Liver (tissue), 8 donors: ENCODE measurements at regions not wholly inside any gene's neighbourhood (a gene's known extent, or its start where the extent isn't known, plus 50 kb on each side); places are given as distances from the start of the nearest gene placed in this dataset.

ENCODE experiments used
- DNase-seq: peaks from one replicate; pipeline ENCODE4 v3.0.0-alpha.2; 2017; ENCODE audit warnings: low spot score
- H3K27ac ChIP-seq, 2 donors: one replicate each; pipeline ENCODE4 v1.7.0; 2013; ENCODE audit warnings: inconsistent platforms in 2 of 2, low read length in 2 of 2, control low read depth in 1 of 2, low read depth in 1 of 2, mild to moderate bottlenecking in 1 of 2
- H3K27me3 ChIP-seq, 4 donors: one replicate each; pipeline versions ENCODE4 v1.6.1 to v1.7.0; 2013; ENCODE audit warnings: low read length in 3 of 4, inconsistent platforms in 1 of 4, mild to moderate bottlenecking in 1 of 4, moderate library complexity in 1 of 4; ENCODE audit not compliant: control insufficient read depth in 4 of 4, insufficient read depth in 4 of 4
- H3K36me3 ChIP-seq, 4 donors: one replicate each; pipeline versions ENCODE4 v1.6.1 to v1.7.0; 2013; ENCODE audit warnings: low read length in 3 of 4, mild to moderate bottlenecking in 3 of 4, low read depth in 1 of 4, moderate library complexity in 1 of 4; ENCODE audit not compliant: control insufficient read depth in 4 of 4, insufficient read depth in 3 of 4
- H3K4me1 ChIP-seq, 4 donors: one replicate each; pipeline versions ENCODE4 v1.6.1 to v1.7.0; 2013; ENCODE audit warnings: low read length in 3 of 4, mild to moderate bottlenecking in 3 of 4, moderate library complexity in 1 of 4; ENCODE audit not compliant: control insufficient read depth in 4 of 4, insufficient read depth in 4 of 4
- H3K4me3 ChIP-seq, 3 donors: one replicate each; pipeline versions ENCODE4 v1.6.1 to v1.7.0; 2013; ENCODE audit warnings: low read length in 3 of 3, control low read depth in 1 of 3, low read depth in 1 of 3, mild to moderate bottlenecking in 1 of 3
- H3K9ac ChIP-seq, 2 donors: one replicate each; pipeline ENCODE4 v1.7.0; 2013; ENCODE audit warnings: low read length in 2 of 2, mild to moderate bottlenecking in 2 of 2, moderate library complexity in 2 of 2, control low read depth in 1 of 2, low read depth in 1 of 2
- H3K9me3 ChIP-seq, 4 donors: one replicate each; pipeline versions ENCODE4 v1.6.1 to v1.7.0; 2013; ENCODE audit warnings: low read length in 3 of 4; ENCODE audit not compliant: control insufficient read depth in 4 of 4
- EGR1 ChIP-seq, 2 donors: IDR thresholded peaks; 2 replicates each; pipeline ENCODE4 v1.6.1; 2016 to 2018; ENCODE audit warnings: antibody characterized with exemption in 2 of 2, low read depth in 2 of 2
- FOXA1 ChIP-seq: IDR thresholded peaks from 2 replicates; pipeline ENCODE4 v1.6.1; 2016; ENCODE audit warnings: antibody characterized with exemption
- FOXA2 ChIP-seq: IDR thresholded peaks from 2 replicates; pipeline ENCODE4 v1.6.1; 2016; ENCODE audit warnings: antibody characterized with exemption
- GABPA ChIP-seq, 2 donors: IDR thresholded peaks in 1 of 2; conservative IDR thresholded peaks in 1 of 2; 2 replicates each; pipeline ENCODE4 v1.6.1; 2016; ENCODE audit warnings: antibody characterized with exemption in 2 of 2, mild to moderate bottlenecking in 1 of 2, moderate library complexity in 1 of 2
- HNF4A ChIP-seq, 2 donors: conservative IDR thresholded peaks; 2 replicates each; pipeline ENCODE4 v1.6.1; 2016; ENCODE audit warnings: antibody characterized with exemption in 2 of 2, mild to moderate bottlenecking in 2 of 2
- HNF4G ChIP-seq: IDR thresholded peaks from 2 replicates; pipeline ENCODE4 v1.6.1; 2016; ENCODE audit warnings: antibody characterized with exemption
- JUND ChIP-seq, 2 donors: IDR thresholded peaks; 2 replicates each; pipeline ENCODE4 v1.6.1; 2016; ENCODE audit warnings: antibody characterized with exemption in 2 of 2
- MAX ChIP-seq: IDR thresholded peaks from 2 replicates; pipeline ENCODE4 v1.6.1; 2016; ENCODE audit warnings: antibody characterized with exemption
- NR2F2 ChIP-seq: IDR thresholded peaks from 2 replicates; pipeline ENCODE4 v1.6.1; 2016; ENCODE audit warnings: antibody characterized with exemption
- RAD21 ChIP-seq, 2 donors: IDR thresholded peaks; 2 replicates each; pipeline ENCODE4 v1.6.1; 2016; ENCODE audit warnings: antibody characterized with exemption in 2 of 2, mild to moderate bottlenecking in 2 of 2
- REST ChIP-seq: IDR thresholded peaks from 2 replicates; pipeline ENCODE4 v1.6.1; 2016; ENCODE audit warnings: antibody characterized with exemption, mild to moderate bottlenecking
- RXRA ChIP-seq, 2 donors: IDR thresholded peaks; 2 replicates each; pipeline ENCODE4 v1.6.1; 2017 to 2018; ENCODE audit warnings: antibody characterized with exemption in 2 of 2, mild to moderate bottlenecking in 1 of 2
- SP1 ChIP-seq: IDR thresholded peaks from 2 replicates; pipeline ENCODE4 v1.6.1; 2018; ENCODE audit warnings: antibody characterized with exemption, mild to moderate bottlenecking
- TAF1 ChIP-seq: conservative IDR thresholded peaks from 2 replicates; pipeline ENCODE4 v1.6.1; 2016; ENCODE audit warnings: antibody characterized with exemption, mild to moderate bottlenecking
- YY1 ChIP-seq: IDR thresholded peaks from 2 replicates; pipeline ENCODE4 v1.6.1; 2016; ENCODE audit warnings: antibody characterized with exemption, mild to moderate bottlenecking
- ZBTB33 ChIP-seq: IDR thresholded peaks from 2 replicates; pipeline ENCODE4 v1.6.1; 2016; ENCODE audit warnings: antibody characterized with exemption
- WGBS: extraction: QIAGEN DNeasy Blood & Tissue Kit; methylation state at CpG from one replicate; pipeline ENCODE4 v1.1.7; 2013; 5-methylcytosine and 5-hydroxymethylcytosine counted together
- TF ChIP-seq, protein P1 (sequence below): fragments of 150-350 bp; IDR thresholded peaks from 2 replicates; pipeline ENCODE4 v1.5.1; 2017; ENCODE audit warnings: improper control_type of control experiment, low read depth, low read length; ENCODE audit not compliant: missing input control
- TF ChIP-seq, protein P2 (sequence below): IDR thresholded peaks from 2 replicates; pipeline ENCODE4 v1.6.1; 2016; ENCODE audit warnings: antibody characterized with exemption
- donor health status: healthy.
- donor health status: healthy.
- donor health status: healthy.
- donor health status: healthy.
- donor health status: healthy.

- Histone ChIP-seq H3K4me3 (no peak overlapping the region), H3K36me3 (no peaks in the 10 kb centered on the region), H3K4me1 (no peaks in the 10 kb centered on the region), H3K9me3 (no peaks in the 10 kb centered on the region), H3K9ac (no peak overlapping the region), H3K27me3 (no peaks in the 10 kb centered on the region), H3K27ac (no peak overlapping the region)
- DNase-seq, result no peak
- 98% methylated on average over 3 of the region's 3 CpGs for WGBS
- no peak for TF ChIP-seq GABPA (IDR thresholded peaks at IDR 0.05 in 1 of 2, conservative IDR thresholded peaks at IDR 0.05 in 1 of 2)
- TF ChIP-seq MAX, result no peak
- TF ChIP-seq, protein P1, sequence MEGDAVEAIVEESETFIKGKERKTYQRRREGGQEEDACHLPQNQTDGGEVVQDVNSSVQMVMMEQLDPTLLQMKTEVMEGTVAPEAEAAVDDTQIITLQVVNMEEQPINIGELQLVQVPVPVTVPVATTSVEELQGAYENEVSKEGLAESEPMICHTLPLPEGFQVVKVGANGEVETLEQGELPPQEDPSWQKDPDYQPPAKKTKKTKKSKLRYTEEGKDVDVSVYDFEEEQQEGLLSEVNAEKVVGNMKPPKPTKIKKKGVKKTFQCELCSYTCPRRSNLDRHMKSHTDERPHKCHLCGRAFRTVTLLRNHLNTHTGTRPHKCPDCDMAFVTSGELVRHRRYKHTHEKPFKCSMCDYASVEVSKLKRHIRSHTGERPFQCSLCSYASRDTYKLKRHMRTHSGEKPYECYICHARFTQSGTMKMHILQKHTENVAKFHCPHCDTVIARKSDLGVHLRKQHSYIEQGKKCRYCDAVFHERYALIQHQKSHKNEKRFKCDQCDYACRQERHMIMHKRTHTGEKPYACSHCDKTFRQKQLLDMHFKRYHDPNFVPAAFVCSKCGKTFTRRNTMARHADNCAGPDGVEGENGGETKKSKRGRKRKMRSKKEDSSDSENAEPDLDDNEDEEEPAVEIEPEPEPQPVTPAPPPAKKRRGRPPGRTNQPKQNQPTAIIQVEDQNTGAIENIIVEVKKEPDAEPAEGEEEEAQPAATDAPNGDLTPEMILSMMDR, result no peak
- TF ChIP-seq ZBTB33, result no peak
- no peak for TF ChIP-seq FOXA1
- TF ChIP-seq HNF4A (conservative IDR thresholded peaks at IDR 0.05), result no peak
- no peak for TF ChIP-seq HNF4G
- no peak for TF ChIP-seq EGR1 (IDR thresholded peaks at IDR 0.05; ENCODE audit: low read depth in 2 of 2)
- no peak for TF ChIP-seq JUND (IDR thresholded peaks at IDR 0.05)
- TF ChIP-seq NR2F2, result no peak
- TF ChIP-seq YY1, result no peak
- no peak for TF ChIP-seq RXRA (IDR thresholded peaks at IDR 0.05)
- TF ChIP-seq SP1, result no peak
- TF ChIP-seq, protein P2, sequence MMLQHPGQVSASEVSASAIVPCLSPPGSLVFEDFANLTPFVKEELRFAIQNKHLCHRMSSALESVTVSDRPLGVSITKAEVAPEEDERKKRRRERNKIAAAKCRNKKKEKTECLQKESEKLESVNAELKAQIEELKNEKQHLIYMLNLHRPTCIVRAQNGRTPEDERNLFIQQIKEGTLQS, result no peak
- no peak for TF ChIP-seq REST
- no peak for TF ChIP-seq RAD21 (IDR thresholded peaks at IDR 0.05)
- TF ChIP-seq TAF1, result no peak
- TF ChIP-seq FOXA2, result no peak
These were observed 673.6 kb upstream of the USP24 start for GRCh38 chr1:55888685-55889317.
